Hindlimb muscle (tissue), 1 donor: ENCODE measurements at regions not wholly inside any gene's neighbourhood (a gene's known extent, or its start where the extent isn't known, plus 50 kb on each side); places are given as distances from the start of the nearest gene placed in this dataset.

ENCODE experiments used
- DNase-seq: peaks from one replicate; pipeline ENCODE4 v3.0.0-alpha.2; 2013

DNA sequence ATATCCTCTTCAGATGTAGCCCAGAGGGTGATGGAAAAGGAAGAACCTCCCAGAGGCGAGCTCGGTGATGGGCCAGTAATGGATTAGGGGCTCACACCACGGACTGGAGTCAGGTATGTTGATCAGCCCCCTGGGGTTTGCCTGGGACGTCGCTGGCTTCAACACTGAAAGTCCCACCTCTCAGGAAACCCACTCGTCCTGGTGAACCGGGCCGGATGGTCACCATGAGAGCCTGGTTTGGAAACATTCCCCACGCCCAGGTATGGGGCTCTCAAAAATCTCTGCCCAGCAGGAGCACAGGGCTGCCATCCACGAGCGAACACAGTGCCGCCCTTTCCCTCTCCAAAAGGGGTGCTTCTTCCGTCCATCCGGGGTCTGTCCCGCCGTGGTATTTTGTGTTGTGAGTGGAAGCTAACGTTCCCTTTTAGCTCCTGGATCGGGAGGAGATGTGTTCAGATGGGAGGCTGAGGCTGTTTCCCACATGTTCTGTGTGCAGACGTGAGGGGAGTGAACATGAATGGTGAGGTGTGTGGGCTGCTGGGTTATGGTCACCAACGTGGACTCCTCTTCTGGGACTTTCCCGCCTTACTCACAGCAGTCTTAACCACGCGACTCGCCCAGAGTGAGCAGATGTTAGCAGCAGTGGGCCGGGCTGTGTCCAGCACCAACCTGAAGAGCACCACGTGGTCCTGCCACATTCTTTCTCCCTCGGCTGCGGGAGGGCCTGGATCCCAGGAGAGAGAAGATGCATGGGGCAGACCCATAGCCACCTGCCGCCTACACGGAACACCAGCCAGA lies 139.2 kb downstream of the KIF26A start:
- DNase-seq: no peak

- no peak for DNase-seq
Measured at GRCh38 chr14:104278214-104278534, 139.8 kb downstream of the KIF26A start.

DNA sequence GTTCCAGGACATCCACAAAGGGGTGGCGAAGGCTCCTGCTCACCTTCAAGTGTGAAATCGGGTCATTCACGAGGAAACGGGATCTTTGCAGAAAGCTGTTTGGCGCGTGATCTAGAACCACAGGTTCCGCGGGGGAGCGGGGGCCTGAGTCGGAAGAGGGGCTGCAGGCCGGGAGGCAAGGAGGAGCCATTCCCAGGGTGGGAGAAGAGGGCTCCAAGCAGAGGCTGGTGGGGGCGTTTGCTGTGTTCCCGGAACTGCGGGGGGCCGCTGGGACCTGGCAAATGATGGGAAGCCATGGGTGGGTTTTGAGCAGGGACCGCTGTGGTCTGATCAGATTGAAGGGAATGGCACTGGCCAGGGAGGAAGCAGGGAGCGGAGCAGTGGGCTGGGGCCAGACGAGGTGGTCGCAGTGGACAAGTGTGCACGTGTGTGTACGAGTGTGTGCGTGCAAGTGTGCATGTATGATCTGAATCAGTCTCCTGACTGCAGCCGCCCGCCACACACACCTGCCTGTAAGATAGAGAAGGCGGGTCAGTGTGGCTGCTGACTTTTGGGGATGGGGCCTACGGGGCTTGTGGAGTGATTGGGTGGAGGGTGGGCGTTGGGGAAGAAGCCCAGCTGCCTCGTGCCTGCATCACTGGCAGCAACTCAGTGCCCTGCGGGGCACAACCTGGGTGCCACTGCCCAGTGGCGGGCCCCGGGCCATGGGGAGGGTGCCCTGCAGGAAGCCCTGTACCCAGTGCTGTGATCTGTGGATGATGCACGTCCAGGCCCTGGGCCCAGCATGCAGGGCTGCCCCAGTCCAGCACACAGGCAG lies 141.9 kb downstream of the KIF26A start:
- DNase-seq: no peak

- no peak for DNase-seq
Measured at GRCh38 chr14:104280902-104281767, 142.7 kb downstream of the KIF26A start.

GRCh38 chr14:104281768-104282301 lies 143.4 kb downstream of the KIF26A start:
- DNase-seq: no peak

DNA sequence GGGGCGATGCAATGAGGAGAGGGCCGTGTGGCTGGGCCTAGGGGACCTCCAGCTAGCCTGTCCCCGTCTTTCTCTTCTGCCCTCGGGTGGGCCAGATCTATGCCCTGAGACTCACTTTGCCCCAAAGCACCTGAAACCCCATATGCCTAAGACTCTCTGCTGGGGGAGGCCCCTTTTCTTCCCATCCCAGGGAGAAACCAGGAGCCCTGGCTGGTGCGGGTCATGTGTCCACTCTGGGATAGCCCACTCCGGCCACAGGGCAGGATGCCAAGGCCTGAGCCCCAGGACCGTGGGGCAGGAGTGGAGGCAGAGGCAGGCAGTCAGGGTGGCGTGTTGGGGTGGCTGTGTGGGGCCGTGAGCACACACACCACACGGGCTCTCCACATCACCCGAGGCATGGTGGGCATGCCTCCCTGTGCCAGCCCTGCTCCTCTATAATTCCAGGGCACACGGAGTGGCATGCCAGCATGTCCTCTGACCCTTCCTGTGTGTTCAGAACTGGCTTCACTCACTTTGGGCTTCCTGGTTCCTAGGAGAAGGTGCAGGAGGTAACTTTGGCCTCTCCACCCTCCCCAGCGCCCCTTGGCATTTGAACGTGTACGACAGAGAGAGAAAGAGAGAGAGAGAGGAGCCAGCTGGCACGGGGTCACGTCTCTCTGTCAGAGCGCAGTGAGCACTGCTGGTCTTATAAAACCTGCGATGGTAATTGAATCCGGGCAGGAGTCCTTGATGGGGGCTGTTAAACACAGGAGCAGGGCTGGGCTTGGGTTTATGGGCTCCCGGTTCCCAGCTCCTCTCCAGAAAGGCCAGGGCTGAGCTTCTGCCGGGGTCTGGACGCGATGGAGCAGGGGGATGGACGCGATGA lies 144.2 kb downstream of the KIF26A start:
- DNase-seq: no peak

DNA sequence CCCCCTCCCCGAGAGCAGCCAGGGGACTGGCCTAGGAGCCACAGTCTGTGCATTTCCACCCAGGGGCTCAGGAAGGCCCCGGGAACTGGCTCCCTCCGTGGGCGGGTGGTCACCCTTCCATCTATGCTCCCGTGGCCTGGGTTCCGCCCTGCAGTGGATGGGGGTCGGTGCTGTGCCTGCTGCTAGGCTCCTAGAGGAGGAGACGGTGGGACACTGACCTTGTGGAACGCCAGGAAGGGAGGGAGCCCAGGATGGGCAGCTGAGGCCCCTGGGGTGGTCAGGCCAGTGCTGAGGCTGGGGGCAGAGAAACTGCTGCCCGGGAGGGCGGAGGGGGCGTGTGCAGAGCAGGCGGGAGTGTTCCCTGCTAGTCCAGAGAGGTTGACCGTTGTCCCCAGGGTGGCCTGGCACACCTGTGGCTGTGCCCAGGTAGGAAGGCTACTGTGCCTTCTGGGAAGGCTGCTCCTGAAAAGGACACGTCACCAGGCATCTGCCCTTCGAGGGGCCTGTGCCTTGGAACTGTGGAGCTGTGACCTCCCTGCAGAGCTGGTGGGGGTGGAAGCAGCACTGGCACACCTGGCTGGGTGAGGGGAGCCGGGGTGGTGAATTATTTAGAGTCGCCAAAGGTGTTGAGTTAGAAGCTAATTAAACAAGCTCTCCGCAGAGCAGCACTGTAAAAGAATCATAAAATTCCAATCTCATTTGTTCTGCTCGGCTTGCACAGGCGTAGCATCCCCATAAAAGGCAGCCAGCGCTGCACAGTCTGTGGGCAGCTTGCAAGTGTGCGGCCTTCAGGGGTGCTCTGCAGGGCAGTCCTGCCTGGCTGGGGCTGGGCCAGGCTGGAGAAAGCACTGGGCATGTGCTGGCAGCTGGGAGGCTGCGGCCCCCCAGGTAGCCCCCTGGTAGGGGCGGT lies 145.1 kb downstream of the KIF26A start:
- DNase-seq: no peak

DNA sequence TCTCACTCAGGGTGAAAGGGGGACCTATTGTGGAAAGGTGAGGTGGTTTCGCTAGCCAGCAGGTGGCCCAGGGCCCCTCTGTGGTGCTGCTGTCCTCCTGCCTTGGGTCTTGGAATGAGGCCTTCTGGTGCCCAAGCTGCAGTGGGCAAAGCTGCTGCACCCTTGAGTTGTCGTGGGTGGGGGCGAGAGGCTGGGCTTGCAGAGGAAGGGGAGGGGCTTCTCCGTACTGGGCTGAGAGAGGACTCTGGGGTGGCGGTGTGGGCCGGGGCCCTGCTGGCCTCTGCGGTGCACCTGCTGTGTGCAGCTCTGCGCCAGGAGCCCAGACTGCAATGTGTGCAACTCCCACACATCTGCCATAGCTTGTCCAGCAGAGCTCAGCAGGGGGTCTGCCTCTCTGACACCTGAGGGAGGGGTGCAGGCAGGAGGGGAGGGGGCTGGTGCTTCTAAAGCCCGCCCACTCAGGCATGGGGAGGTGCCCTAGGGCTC lies 145.8 kb downstream of the KIF26A start:
- DNase-seq: no peak

DNA sequence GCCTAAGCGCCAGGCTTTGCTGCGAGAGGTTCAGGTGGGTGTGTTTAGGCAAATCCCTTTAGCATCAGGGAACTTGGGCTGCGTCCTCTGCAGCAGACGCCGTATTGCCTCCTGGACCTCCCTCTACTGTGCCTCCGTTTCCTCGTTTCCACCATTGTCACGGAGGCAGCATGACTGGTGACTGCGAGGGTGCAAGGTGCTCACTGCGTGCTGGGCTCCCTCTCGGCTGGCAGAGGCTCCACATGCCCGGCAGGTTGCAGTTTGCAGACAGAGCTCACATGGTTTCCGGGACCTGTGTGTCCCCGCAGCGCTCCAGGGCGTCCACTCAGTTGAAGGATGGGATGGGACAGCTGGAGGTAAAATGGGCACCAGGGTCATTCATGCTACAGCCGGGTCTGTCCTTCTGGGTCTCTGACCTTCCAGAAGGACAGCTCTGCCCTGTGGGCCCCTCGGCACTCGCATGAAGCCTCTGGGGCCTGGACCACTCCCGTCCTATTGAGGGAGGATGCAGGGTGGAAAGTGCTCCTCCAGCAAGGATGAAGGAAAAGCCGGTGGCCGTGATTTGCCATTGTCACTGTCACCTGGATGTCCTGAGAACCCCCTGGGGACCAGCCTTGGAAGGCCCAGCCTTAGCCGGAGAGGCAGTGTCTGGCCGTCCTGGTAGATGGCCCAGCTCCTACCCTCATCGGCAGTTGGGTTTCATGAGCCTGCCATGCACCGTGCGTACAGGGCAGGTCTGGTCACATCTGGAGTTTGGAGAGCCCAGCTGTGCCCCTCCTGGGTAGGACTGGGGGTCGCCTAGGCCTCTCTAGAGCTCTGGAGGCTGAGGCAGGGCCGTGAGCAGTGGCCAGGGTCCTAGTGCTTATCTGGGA lies 146.5 kb downstream of the KIF26A start:
- no peak for DNase-seq

DNA sequence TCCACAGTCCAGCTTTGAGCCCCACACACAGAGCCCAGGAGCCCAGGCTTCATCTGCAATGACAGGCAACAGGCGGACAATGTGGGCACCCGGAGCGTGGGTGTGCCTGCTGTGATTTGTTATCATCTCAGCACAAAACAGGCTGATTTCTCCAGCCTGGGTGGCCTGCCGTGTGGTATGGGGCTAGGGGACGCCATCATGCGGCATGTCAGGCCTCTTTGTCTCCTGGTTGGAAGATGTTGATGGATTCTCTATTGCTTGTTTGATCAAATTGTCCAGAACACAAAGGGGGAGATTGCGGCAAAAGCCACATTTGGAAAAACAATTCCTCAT lies 147.1 kb downstream of the KIF26A start:
- no peak for DNase-seq

GRCh38 chr14:104286086-104286485 lies 147.7 kb downstream of the KIF26A start:
- no peak for DNase-seq

- DNase-seq: no peak
Measured at GRCh38 chr14:104286496-104286895, 148.1 kb downstream of the KIF26A start.

GRCh38 chr14:104287301-104288009 lies 149.1 kb downstream of the KIF26A start:
- DNase-seq: no peak

DNA sequence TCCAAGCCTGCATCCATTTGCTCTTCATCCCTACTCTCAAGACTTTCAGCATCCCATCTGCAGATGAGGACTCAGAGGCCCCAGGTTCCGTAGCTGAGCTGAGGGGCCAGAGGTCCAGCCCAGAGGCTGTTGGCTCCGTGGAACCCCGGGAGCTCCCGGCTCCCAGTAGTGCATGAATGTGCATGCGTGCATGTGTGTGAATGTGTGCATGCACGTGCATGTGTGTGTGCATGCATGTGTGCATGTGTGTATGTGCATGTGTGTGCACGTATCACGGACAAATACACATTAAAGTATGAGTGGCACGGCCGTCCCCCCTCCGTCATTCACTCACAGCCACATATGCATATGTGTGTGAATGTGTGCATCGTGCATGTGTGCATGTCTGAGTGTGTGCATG lies 149.9 kb downstream of the KIF26A start:
- DNase-seq: no peak

GRCh38 chr14:104289507-104289906 lies 151.1 kb downstream of the KIF26A start:
- DNase-seq: no peak

DNA sequence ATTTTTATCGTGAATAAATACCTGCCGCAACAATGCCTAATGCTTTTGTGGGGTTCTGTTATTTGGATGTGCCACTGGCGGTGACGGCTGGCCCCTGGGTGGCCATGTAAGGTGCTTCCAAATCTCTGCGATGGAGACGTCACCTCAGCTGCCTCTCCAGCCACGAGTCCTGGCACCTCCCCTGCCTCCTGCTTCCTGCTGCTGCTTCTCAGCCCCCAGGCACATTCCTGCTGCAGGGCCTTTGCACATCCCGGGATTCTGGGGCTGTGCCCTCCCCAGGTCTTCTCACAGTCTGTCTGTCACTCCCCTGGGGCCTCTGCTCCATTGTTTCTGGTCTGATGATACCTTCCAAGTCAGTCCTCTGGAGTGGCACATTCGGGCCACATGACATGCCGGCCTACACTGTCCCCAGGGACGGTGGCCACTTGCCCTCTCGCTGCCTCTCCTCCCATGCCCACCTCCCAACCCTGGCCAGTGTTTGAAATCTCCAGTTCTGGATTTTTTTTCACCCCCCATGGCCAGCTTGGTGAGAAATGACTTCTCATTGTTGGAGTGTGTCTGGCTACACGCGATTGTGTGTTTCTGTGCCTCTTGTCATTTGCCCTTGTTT lies 151.8 kb downstream of the KIF26A start:
- DNase-seq: no peak

DNA sequence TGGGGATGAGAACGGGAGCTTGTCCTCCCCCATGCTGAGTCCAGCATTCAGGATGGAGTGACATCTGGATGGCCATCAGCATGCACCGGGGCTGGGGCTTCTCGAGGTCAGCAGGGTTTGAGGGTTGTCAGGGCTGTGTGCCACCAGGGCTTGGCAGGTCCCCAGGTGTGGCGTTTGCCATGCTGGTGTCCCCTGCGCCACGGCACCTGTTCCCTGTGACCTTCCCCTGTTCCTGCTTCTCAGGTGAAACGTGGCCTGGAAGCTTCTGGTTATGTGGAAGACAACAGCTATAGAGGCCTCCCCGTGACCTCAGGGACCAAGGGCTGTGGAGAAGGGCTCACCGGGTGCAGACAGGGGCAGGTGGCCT lies 152.4 kb downstream of the KIF26A start:
- no peak for DNase-seq
